ENCODE measurements at regions not wholly inside any gene's neighbourhood (a gene's known extent, or its start where the extent isn't known, plus 50 kb on each side); places are given as distances from the start of the nearest gene placed in this dataset.

- TF ChIP-seq CTCF (conservative IDR thresholded peaks at IDR 0.05 in 1 of 2, IDR thresholded peaks at IDR 0.05 in 1 of 2; ENCODE audit: extremely low read depth in 1 of 2, insufficient read depth in 1 of 2, low read depth in 1 of 2, low read length in 2 of 2) (no peak), EZH2 (IDR thresholded peaks at IDR 0.05; ENCODE audit: borderline replicate concordance, low read length) (no peak)
Observed at GRCh38 chr10:78659598-78659967, 409.2 kb upstream of the ZMIZ1 start.

All from mammary epithelial cell (primary cell).